ENCODE measurements at regions not wholly inside any gene's neighbourhood (a gene's known extent, or its start where the extent isn't known, plus 50 kb on each side); places are given as distances from the start of the nearest gene placed in this dataset.

DNA sequence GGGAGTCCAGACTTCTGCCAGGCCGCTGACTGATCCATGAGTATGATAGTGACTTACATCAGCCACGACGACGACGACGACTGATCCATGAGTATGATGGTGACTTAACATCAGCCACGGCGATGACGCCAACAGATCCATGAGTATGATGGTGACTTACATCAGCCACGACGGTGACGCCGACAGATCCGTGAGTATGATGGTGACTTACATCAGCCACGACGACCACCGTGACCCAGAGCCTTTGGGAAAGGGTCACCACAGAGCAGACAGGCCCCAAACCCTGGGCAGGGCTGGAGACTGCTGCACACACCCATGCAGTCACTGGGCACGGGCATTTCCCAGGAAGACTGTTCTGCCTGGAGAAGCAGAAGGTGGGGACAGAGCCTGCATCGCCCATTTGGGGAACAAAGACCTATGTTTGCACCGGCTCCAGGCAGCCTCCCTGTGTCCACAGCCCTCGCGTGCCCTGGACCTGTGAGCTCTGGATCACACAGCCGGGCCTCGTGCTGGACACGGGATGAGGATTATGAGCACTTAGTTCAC lies 130.9 kb upstream of the SPACA7 start:
- no peaks in the 10 kb centered on the region for H3K36me3 ChIP-seq (ENCODE audit: control insufficient read depth, insufficient read depth, low read length)
- H3K9me3 ChIP-seq (ENCODE audit: control insufficient read depth, low read length) = no peaks in the 10 kb centered on the region
- no peak overlapping the region for H3K4me3 ChIP-seq (ENCODE audit: insufficient read depth, low read depth, low read length)
- no peak overlapping the region for H3K27ac ChIP-seq (ENCODE audit: insufficient read depth, low read depth, low read length, poor library complexity, severe bottlenecking)
- H3K4me1 ChIP-seq (ENCODE audit: control insufficient read depth, insufficient read depth, low read length) = no peaks in the 10 kb centered on the region
- WGBS, 2 experiments = 95 to 96% methylated on average over 25 of the region's 25 CpGs
- H3K27me3 ChIP-seq (ENCODE audit: control insufficient read depth, insufficient read depth, low read length, poor library complexity, severe bottlenecking) = no peaks in the 10 kb centered on the region

DNA sequence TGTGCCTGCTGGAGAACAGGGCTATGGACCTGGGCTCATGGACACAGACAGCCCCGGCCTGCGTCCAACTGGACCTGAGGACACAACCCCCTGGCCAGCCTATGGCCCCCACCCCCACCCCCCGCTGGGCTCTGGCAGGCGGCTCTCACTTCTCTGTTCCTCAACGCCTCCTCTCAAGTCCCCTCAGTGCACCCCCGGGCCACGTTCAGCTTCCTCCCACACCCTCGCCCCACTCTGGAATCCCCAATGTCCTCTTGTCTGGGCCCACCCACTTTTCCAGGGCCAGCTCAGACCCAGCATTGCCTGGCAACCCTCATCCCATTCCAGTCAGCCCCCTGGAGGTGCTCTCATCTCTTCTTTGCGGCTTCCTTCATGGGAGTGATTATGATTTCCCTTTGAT lies 130.2 kb upstream of the SPACA7 start:
- WGBS, 2 experiments = 91 to 95% methylated on average over 9 of the region's 9 CpGs
- Histone ChIP-seq H3K36me3 (ENCODE audit: control insufficient read depth, insufficient read depth, low read length) (no peaks in the 10 kb centered on the region), H3K4me1 (ENCODE audit: control insufficient read depth, insufficient read depth, low read length) (no peaks in the 10 kb centered on the region), H3K27me3 (ENCODE audit: control insufficient read depth, insufficient read depth, low read length, poor library complexity, severe bottlenecking) (no peaks in the 10 kb centered on the region), H3K4me3 (ENCODE audit: insufficient read depth, low read depth, low read length) (no peak overlapping the region), H3K9me3 (ENCODE audit: control insufficient read depth, low read length) (no peaks in the 10 kb centered on the region), H3K27ac (ENCODE audit: insufficient read depth, low read depth, low read length, poor library complexity, severe bottlenecking) (no peak overlapping the region)

DNA sequence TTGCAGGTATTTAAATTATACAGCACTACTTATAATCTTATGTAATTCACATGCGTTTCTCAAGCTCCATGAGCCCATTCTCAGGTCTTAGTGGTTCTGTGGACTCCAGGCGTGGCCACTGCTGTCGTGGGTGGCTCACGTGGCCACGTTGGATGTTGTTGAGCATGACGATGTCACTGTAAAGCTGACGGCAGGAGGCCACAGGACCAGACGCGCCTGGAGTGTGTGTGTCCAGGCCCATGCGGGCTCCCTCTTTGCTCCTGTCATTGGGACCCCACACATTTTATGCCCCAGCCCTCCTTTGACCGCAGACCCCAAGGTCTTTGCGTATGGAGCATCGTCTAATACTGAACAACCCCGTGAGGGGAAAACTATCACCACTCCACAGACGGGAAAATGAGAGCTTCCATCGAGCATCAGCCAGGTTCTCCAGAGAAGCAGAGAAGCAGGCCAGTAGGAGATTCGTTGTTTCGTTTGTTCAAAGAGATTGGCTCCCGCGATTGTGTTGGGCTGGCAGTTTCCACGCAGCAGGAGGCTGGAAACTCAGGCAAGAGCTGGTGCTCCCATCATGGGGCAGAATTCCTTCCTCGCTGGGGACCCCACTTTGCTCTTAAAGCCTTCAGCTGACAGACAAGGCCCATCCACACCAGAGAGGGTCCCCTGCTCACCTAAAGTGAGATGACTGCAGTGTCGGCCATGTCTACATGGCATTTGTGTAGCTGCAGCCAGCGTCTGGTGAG lies 129.3 kb upstream of the SPACA7 start:
- no peaks in the 10 kb centered on the region for H3K4me1 ChIP-seq (ENCODE audit: control insufficient read depth, insufficient read depth, low read length)
- no peak overlapping the region for H3K4me3 ChIP-seq (ENCODE audit: insufficient read depth, low read depth, low read length)
- H3K9me3 ChIP-seq (ENCODE audit: control insufficient read depth, low read length) = no peaks in the 10 kb centered on the region
- 96% methylated on average over 24 of the region's 24 CpGs for WGBS, 2 experiments
- H3K27me3 ChIP-seq (ENCODE audit: control insufficient read depth, insufficient read depth, low read length, poor library complexity, severe bottlenecking) = no peaks in the 10 kb centered on the region
- no peak overlapping the region for H3K27ac ChIP-seq (ENCODE audit: insufficient read depth, low read depth, low read length, poor library complexity, severe bottlenecking)
- H3K36me3 ChIP-seq (ENCODE audit: control insufficient read depth, insufficient read depth, low read length) = no peaks in the 10 kb centered on the region

DNA sequence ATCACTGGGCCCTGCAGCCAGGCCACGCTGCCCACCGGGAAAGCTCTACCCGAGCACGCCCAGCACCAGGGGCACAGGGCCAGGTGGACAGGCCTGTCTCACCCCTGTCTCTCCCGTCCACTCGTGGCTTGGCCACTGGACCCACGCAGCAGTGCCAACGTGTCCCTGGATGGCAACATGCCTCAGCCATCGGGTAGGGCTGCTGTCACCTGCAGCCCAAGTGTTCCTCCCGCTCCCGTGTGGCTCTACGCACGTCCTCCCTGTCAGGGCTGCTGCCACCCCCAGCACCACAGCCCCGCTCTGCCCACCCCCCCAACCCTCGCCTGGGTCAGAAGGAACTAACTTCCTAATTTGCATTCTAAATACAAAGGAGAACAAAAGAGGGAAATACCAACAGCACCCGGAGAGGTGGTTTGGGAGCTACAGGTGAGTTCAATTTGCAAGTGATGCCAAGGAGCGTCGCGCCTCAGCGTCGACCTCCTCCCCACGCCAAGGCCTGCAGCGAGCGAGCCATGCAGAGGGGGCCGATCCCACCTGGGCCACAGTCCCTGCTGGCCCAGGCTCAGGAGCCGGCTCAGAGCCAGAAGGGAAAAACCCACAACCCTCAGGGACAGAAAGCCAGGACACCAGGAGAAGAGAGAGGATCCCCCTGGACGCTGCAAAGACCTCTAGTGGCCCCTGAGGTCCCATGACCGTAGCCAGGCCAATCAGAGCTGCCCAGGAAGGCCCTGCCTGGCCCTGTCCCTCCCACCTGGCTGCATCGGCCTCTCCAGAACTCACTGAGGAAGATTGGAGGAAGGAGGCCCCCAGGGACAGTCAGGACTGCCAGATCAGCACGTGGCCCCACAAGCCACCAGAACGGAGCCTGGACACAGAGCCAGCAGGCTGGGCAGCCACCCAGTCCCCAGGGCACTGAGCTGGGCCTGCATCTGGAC lies 128.4 kb upstream of the SPACA7 start:
- H3K36me3 ChIP-seq (ENCODE audit: control insufficient read depth, insufficient read depth, low read length) = no peaks in the 10 kb centered on the region
- no peak overlapping the region for H3K4me3 ChIP-seq (ENCODE audit: insufficient read depth, low read depth, low read length)
- no peak overlapping the region for H3K27ac ChIP-seq (ENCODE audit: insufficient read depth, low read depth, low read length, poor library complexity, severe bottlenecking)
- WGBS, 2 experiments = 92 to 93% methylated on average over 31 of the region's 31 CpGs
- no peaks in the 10 kb centered on the region for H3K4me1 ChIP-seq (ENCODE audit: control insufficient read depth, insufficient read depth, low read length)
- no peaks in the 10 kb centered on the region for H3K9me3 ChIP-seq (ENCODE audit: control insufficient read depth, low read length)
- H3K27me3 ChIP-seq (ENCODE audit: control insufficient read depth, insufficient read depth, low read length, poor library complexity, severe bottlenecking) = no peaks in the 10 kb centered on the region

DNA sequence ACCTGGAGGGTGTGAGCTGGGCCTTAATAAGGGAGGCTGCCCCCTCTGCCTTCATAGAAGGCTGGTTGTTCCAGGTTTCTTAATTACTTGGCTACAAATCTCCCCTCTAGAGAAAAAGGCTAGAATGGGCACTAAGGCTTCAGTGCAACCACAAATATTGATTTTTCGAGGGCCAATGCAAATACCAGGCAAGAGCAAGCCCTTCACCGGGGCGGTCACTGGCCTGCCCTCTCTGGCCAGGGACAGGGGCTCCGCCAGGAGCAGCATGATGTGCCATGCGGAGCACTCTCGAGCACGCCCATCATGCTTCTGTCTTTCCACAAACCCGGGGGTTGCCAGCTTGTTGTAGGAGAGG lies 127.8 kb upstream of the SPACA7 start:
- Histone ChIP-seq H3K27ac (ENCODE audit: insufficient read depth, low read depth, low read length, poor library complexity, severe bottlenecking) (no peak overlapping the region), H3K36me3 (ENCODE audit: control insufficient read depth, insufficient read depth, low read length) (no peaks in the 10 kb centered on the region), H3K4me3 (ENCODE audit: insufficient read depth, low read depth, low read length) (no peak overlapping the region), H3K27me3 (ENCODE audit: control insufficient read depth, insufficient read depth, low read length, poor library complexity, severe bottlenecking) (no peaks in the 10 kb centered on the region), H3K9me3 (ENCODE audit: control insufficient read depth, low read length) (no peaks in the 10 kb centered on the region), H3K4me1 (ENCODE audit: control insufficient read depth, insufficient read depth, low read length) (no peaks in the 10 kb centered on the region)
- 92 to 94% methylated on average over 7 of the region's 8 CpGs for WGBS, 2 experiments

DNA sequence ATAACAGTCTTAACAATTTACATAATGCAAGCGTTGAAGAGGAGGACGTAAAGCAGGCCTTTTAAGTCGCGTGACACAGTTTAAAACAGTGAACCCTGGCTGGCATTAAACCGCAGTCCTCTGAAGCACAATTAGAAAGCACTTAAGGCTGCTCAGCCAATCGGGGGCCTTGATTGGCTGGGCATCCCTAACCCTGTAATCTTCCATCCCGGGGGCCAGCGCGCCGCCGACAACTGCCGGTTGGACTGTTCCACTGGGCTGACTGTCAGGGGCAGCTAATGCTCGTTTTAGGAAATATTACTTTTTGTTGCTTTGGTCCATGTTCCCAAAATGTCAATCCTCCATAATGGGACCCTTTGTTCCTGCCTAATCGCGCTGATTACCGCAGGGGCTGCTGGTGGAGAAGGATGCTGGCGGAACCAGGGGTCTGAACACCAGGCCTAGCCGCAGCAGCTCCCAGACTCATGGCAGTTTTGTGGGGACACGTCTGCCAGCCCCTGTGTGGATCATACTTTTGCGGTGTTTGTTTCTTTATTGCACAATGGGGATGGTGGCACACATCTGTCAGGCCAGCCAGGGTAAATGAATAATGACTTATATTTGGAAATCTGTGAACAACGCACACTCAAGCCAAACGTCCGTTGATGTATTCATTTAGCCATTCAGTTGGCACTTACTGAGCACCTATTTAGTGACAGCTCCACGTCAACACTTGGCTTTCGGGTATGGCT lies 127.1 kb upstream of the SPACA7 start:
- no peaks in the 10 kb centered on the region for H3K9me3 ChIP-seq (ENCODE audit: control insufficient read depth, low read length)
- H3K36me3 ChIP-seq (ENCODE audit: control insufficient read depth, insufficient read depth, low read length) = no peaks in the 10 kb centered on the region
- H3K27me3 ChIP-seq (ENCODE audit: control insufficient read depth, insufficient read depth, low read length, poor library complexity, severe bottlenecking) = no peaks in the 10 kb centered on the region
- 94 to 95% methylated on average over 25 of the region's 25 CpGs for WGBS, 2 experiments
- no peak overlapping the region for H3K27ac ChIP-seq (ENCODE audit: insufficient read depth, low read depth, low read length, poor library complexity, severe bottlenecking)
- H3K4me1 ChIP-seq (ENCODE audit: control insufficient read depth, insufficient read depth, low read length) = no peaks in the 10 kb centered on the region
- H3K4me3 ChIP-seq (ENCODE audit: insufficient read depth, low read depth, low read length) = no peak overlapping the region

DNA sequence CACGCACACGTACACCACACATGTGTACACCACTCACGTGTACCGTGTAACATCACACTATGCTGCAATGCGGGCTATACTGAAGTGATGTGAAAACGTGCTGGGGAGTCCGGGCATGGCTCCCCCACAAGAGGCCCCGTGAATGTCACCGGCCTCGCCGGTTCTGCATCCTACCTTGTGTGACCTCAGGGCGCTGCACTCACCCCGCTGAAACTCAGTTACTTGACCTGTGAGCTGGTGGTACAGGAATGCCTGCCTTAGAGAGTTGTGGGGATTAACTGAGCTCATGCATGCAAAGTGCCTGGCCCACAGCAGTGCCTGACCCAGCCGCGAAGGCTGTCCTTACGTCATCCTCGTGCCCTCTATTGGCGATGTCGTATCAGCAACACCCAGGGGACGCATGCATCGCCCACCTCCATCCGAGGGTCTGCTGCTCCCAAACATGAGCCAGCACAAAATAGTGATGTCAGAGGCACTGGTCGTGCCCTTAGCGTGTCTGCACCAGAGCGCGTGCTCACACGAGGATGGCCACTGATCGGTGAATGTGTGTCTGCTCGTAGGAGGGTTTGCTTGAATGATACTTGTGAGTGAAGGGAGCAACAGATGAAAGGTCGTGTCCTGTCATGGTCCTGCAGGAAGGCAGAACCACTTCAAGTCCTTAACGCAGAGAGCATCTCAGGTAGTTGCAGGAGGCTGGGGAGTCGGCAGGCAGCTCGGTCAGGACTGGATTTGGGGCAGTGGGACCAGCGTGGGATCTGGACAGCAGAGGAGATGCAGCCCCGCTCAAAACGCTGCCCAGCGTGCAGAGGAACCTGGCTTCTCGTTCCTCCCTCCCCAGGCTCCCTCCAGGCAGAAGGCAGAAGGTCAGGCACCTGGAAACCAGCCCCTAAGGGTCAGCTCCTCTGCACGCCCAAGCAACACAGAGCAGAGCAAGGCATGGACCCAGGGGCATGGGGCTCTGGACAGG lies 126.2 kb upstream of the SPACA7 start:
- Histone ChIP-seq H3K27ac (ENCODE audit: insufficient read depth, low read depth, low read length, poor library complexity, severe bottlenecking) (no peak overlapping the region), H3K36me3 (ENCODE audit: control insufficient read depth, insufficient read depth, low read length) (no peaks in the 10 kb centered on the region), H3K4me1 (ENCODE audit: control insufficient read depth, insufficient read depth, low read length) (no peaks in the 10 kb centered on the region), H3K9me3 (ENCODE audit: control insufficient read depth, low read length) (no peaks in the 10 kb centered on the region), H3K4me3 (ENCODE audit: insufficient read depth, low read depth, low read length) (no peak overlapping the region), H3K27me3 (ENCODE audit: control insufficient read depth, insufficient read depth, low read length, poor library complexity, severe bottlenecking) (no peaks in the 10 kb centered on the region)
- WGBS, 2 experiments = 92% methylated on average over 39 of the region's 39 CpGs

DNA sequence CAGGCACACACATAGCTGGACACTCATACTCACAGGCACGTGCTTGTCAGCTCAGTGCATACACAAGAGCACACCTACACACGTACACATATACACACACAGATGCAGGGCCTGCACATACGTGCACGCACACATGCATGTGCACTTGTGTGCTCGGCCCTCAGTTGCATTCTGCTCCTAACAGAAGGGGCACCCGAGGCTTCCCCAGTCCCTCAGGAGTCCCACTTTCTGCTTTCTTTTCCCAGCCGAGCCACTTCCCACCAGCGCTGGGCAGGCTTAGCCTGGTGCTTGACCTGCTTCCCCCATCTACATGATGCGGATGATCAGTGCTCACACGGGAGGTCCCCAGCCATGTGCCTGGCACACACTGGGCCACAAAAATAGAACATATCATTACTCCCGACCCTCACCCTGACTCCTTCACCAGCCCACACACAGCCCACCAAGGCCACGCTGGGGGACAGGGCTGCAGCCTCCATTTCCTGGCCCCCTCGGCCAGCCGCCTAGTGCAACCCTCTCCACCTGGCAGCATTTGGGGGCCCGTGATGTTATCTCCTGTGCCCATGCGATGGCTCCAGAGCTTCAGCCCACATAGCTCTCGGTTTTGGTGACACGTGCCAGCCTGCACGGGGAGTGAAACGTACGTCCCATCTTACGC lies 125.2 kb upstream of the SPACA7 start:
- Histone ChIP-seq H3K4me1 (ENCODE audit: control insufficient read depth, insufficient read depth, low read length) (no peaks in the 10 kb centered on the region), H3K36me3 (ENCODE audit: control insufficient read depth, insufficient read depth, low read length) (no peaks in the 10 kb centered on the region), H3K9me3 (ENCODE audit: control insufficient read depth, low read length) (no peaks in the 10 kb centered on the region), H3K27ac (ENCODE audit: insufficient read depth, low read depth, low read length, poor library complexity, severe bottlenecking) (no peak overlapping the region), H3K4me3 (ENCODE audit: insufficient read depth, low read depth, low read length) (no peak overlapping the region), H3K27me3 (ENCODE audit: control insufficient read depth, insufficient read depth, low read length, poor library complexity, severe bottlenecking) (no peaks in the 10 kb centered on the region)
- WGBS, 2 experiments = 92 to 93% methylated on average over 22 of the region's 22 CpGs

Measured in ectodermal cell (in vitro differentiated cells).